ENCODE measurements at regions not wholly inside any gene's neighbourhood (a gene's known extent, or its start where the extent isn't known, plus 50 kb on each side); places are given as distances from the start of the nearest gene placed in this dataset.
A peak's percentile ranks its signal among the peaks of the same experiment; 100 is the strongest.

GRCh38 chr4:136743238-136743637 is 789.1 kb downstream of the PCDH18 start (continued):
- TF ChIP-seq, protein P1, sequence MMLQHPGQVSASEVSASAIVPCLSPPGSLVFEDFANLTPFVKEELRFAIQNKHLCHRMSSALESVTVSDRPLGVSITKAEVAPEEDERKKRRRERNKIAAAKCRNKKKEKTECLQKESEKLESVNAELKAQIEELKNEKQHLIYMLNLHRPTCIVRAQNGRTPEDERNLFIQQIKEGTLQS (IDR thresholded peaks at IDR 0.05; ENCODE audit: borderline replicate concordance, extremely low read depth, low read depth, low read length), result no peak
- TF ChIP-seq TCF12 (IDR thresholded peaks at IDR 0.05; ENCODE audit: low read depth, low read length), result no peak
- no peak for TF ChIP-seq EZH2 (IDR thresholded peaks at IDR 0.05; ENCODE audit: borderline replicate concordance, control insufficient read depth, low read depth, low read length)
- peak; percentile 54; the same call in 1 of the 2 replicates for TF ChIP-seq SPI1 (IDR thresholded peaks at IDR 0.05; ENCODE audit: borderline replicate concordance, insufficient read depth, low read depth, low read length)
- peak in 1 of 2 experiments; percentile 24; a peak in 1 of 4 replicates for TF ChIP-seq EP300 (IDR thresholded peaks at IDR 0.05; ENCODE audit: borderline replicate concordance in 1 of 2, control insufficient read depth in 1 of 2, low read depth in 2 of 2, low read length in 2 of 2)
- TF ChIP-seq, protein P2, sequence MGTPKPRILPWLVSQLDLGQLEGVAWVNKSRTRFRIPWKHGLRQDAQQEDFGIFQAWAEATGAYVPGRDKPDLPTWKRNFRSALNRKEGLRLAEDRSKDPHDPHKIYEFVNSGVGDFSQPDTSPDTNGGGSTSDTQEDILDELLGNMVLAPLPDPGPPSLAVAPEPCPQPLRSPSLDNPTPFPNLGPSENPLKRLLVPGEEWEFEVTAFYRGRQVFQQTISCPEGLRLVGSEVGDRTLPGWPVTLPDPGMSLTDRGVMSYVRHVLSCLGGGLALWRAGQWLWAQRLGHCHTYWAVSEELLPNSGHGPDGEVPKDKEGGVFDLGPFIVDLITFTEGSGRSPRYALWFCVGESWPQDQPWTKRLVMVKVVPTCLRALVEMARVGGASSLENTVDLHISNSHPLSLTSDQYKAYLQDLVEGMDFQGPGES (IDR thresholded peaks at IDR 0.05), result no peak
- TF ChIP-seq, protein P3, sequence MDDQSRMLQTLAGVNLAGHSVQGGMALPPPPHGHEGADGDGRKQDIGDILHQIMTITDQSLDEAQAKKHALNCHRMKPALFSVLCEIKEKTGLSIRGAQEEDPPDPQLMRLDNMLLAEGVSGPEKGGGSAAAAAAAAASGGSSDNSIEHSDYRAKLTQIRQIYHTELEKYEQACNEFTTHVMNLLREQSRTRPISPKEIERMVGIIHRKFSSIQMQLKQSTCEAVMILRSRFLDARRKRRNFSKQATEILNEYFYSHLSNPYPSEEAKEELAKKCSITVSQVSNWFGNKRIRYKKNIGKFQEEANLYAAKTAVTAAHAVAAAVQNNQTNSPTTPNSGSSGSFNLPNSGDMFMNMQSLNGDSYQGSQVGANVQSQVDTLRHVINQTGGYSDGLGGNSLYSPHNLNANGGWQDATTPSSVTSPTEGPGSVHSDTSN (IDR thresholded peaks at IDR 0.05; ENCODE audit: insufficient replicate concordance, low read depth, low read length), result no peak
- TF ChIP-seq FOXK2 (IDR thresholded peaks at IDR 0.05), result no peak
- no peak for TF ChIP-seq CTCF (IDR thresholded peaks at IDR 0.05 in 2 of 3, conservative IDR thresholded peaks at IDR 0.05 in 1 of 3; ENCODE audit: control insufficient read depth in 2 of 3, extremely low read depth in 1 of 3, insufficient read depth in 1 of 3, low read depth in 3 of 3, low read length in 3 of 3)
- 0 out of 2 replicates have a peak, but pooled peaks have one; percentile 16 for TF ChIP-seq NR2F1 (conservative IDR thresholded peaks at IDR 0.05)
- no peak for TF ChIP-seq SMAD5 (IDR thresholded peaks at IDR 0.05; ENCODE audit: low read depth)
- no peak for TF ChIP-seq PML (IDR thresholded peaks at IDR 0.05; ENCODE audit: low read length)
- no peak for TF ChIP-seq PAX8 (IDR thresholded peaks at IDR 0.05)
- TF ChIP-seq SMARCA5 (IDR thresholded peaks at IDR 0.05), result no peak
- TF ChIP-seq DPF2 (IDR thresholded peaks at IDR 0.05), result 0 out of 2 replicates have a peak, but pooled peaks have one; percentile 33
- TF ChIP-seq STAT1 (conservative IDR thresholded peaks at IDR 0.05), result no peak
- TF ChIP-seq NR2C2 (IDR thresholded peaks at IDR 0.05; ENCODE audit: borderline replicate concordance, control insufficient read depth, insufficient read length, low read depth), result no peak
- TF ChIP-seq ZNF592 (IDR thresholded peaks at IDR 0.05), result no peak
- TF ChIP-seq ZNF24 (IDR thresholded peaks at IDR 0.05), result no peak
